ENCODE measurements at regions not wholly inside any gene's neighbourhood (a gene's known extent, or its start where the extent isn't known, plus 50 kb on each side); places are given as distances from the start of the nearest gene placed in this dataset.

- Histone ChIP-seq H3K4me1 (ENCODE audit: control insufficient read depth in 1 of 2, insufficient read depth in 2 of 2, low read length in 2 of 2) (peaks cover 10 to 13% of the 10 kb centered on the region in 2 donors), H3K9ac (ENCODE audit: insufficient read depth, low read length, poor library complexity, severe bottlenecking) (no peak overlapping the region), H3K4me3 (replicated peaks in 1 of 3; ENCODE audit: low read depth in 2 of 3, low read length in 3 of 3) (no peak overlapping the region), H3K4me2 (replicated peaks; ENCODE audit: extremely low read depth, low read length, poor library complexity, severe bottlenecking) (no peak overlapping the region), H4K20me1 (ENCODE audit: insufficient read depth, low read length) (no peaks in the 10 kb centered on the region), H3K9me3 (replicated peaks in 1 of 2; ENCODE audit: control insufficient read depth in 1 of 2, insufficient read depth in 1 of 2, low read length in 2 of 2) (no peaks in the 10 kb centered on the region), H3K36me3 (replicated peaks in 1 of 2; ENCODE audit: control insufficient read depth in 1 of 2, insufficient read depth in 2 of 2, low read length in 2 of 2) (no peaks in the 10 kb centered on the region), H3K79me2 (ENCODE audit: insufficient read depth, low read length) (no peaks in the 10 kb centered on the region), H3K27me3 (ENCODE audit: control insufficient read depth in 2 of 2, insufficient read depth in 2 of 2, low read length in 2 of 2) (no peaks in the 10 kb centered on the region), H3K27ac (ENCODE audit: low read depth in 1 of 2, low read length in 2 of 2) (no peak overlapping the region), H2AFZ (ENCODE audit: insufficient read depth, low read depth, low read length, poor library complexity, severe bottlenecking) (no peak overlapping the region)
- DNase-seq, result no peak
- intact Hi-C loops (cut with micrococcal nuclease), result no loop called here
- H3K36me3 Mint-ChIP-seq, result no peaks in the 10 kb centered on the region
- H3K9me3 Mint-ChIP-seq, result peaks cover 0 to 3% (median 0%) of the 10 kb centered on the region in 7 donors
- H3K4me1 Mint-ChIP-seq, result peaks cover 12% of the 10 kb centered on the region
- H3K27ac Mint-ChIP-seq, result no peak overlapping the region
- H3K27me3 Mint-ChIP-seq (ENCODE audit: low read depth in 3 of 3), result peaks cover 9 to 26% (median 10%) of the 10 kb centered on the region in 3 donors
- TF ChIP-seq CTCF (IDR thresholded peaks at IDR 0.05), result no peak
- WGBS (ENCODE audit: insufficient coverage), result no CpG with 5 or more reads among the region's 2 CpGs
- no peak overlapping the region for H3K4me3 Mint-ChIP-seq
Measured at GRCh38 chr2:234401426-234401825, 95.5 kb downstream of the ARL4C start.

- H3K27ac Mint-ChIP-seq, result no peak overlapping the region
Measured at GRCh38 chr2:234399451-234400246, 97.2 kb downstream of the ARL4C start.

More at GRCh38 chr2:234399451-234400246, 97.2 kb downstream of the ARL4C start:
- WGBS (ENCODE audit: insufficient coverage), result 97% methylated on average over 10 of the region's 11 CpGs
- Histone ChIP-seq H3K4me2 (replicated peaks; ENCODE audit: extremely low read depth, low read length, poor library complexity, severe bottlenecking) (no peak overlapping the region), H3K36me3 (replicated peaks in 1 of 2; ENCODE audit: control insufficient read depth in 1 of 2, insufficient read depth in 2 of 2, low read length in 2 of 2) (no peaks in the 10 kb centered on the region), H3K4me3 (replicated peaks in 1 of 3; ENCODE audit: low read depth in 2 of 3, low read length in 3 of 3) (no peak overlapping the region), H3K9ac (ENCODE audit: insufficient read depth, low read length, poor library complexity, severe bottlenecking) (no peak overlapping the region), H3K4me1 (ENCODE audit: control insufficient read depth in 1 of 2, insufficient read depth in 2 of 2, low read length in 2 of 2) (peaks cover under 1% of the 10 kb centered on the region in 2 donors), H3K79me2 (ENCODE audit: insufficient read depth, low read length) (no peaks in the 10 kb centered on the region), H2AFZ (ENCODE audit: insufficient read depth, low read depth, low read length, poor library complexity, severe bottlenecking) (no peak overlapping the region), H3K27ac (ENCODE audit: low read depth in 1 of 2, low read length in 2 of 2) (no peak overlapping the region), H4K20me1 (ENCODE audit: insufficient read depth, low read length) (no peaks in the 10 kb centered on the region), H3K27me3 (ENCODE audit: control insufficient read depth in 2 of 2, insufficient read depth in 2 of 2, low read length in 2 of 2) (no peaks in the 10 kb centered on the region), H3K9me3 (replicated peaks in 1 of 2; ENCODE audit: control insufficient read depth in 1 of 2, insufficient read depth in 1 of 2, low read length in 2 of 2) (no peaks in the 10 kb centered on the region)
- TF ChIP-seq CTCF (IDR thresholded peaks at IDR 0.05), result no peak
- Mint-ChIP-seq H3K4me3 (no peak overlapping the region), H3K4me1 (no peaks in the 10 kb centered on the region), H3K9me3 (peaks cover 0 to 3% (median 0%) of the 10 kb centered on the region in 7 donors), H3K36me3 (no peaks in the 10 kb centered on the region), H3K27me3 (ENCODE audit: low read depth in 3 of 3) (peaks cover 6 to 29% (median 14%) of the 10 kb centered on the region in 3 donors)
- no peak for DNase-seq
- intact Hi-C loops (cut with micrococcal nuclease), result no loop called here
